Caco-2 (cell line): ENCODE measurements at regions not wholly inside any gene's neighbourhood (a gene's known extent, or its start where the extent isn't known, plus 50 kb on each side); places are given as distances from the start of the nearest gene placed in this dataset.

Experiments
- BruUV-seq: library from RNA; stranded (reverse); fragments of 400-500 nt; replicated peaks from 2 replicates; lab custom pipeline; 2021; lab: Mats Ljungman, UMichigan
- CTCF ChIA-PET: fragments of 300-600 bp; sonication (Branson Sonifier 250); formaldehyde crosslinking; loops from one replicate; lab custom pipeline; 2022; ENCODE audit warnings: antibody characterized with exemption; lab: Charles Lee
- POLR2A ChIA-PET: fragments of 300-600 bp; sonication (Branson Sonifier 250); formaldehyde crosslinking; loops from one replicate; lab custom pipeline; 2022; ENCODE audit warnings: antibody characterized with exemption; lab: Charles Lee
- DNase-seq, 2 experiments: peaks; one replicate each; pipeline versions ENCODE4 v3.0.0 to v3.0.0-alpha.2; 2020 to 2022
- H3K27me3 ChIP-seq: replicated peaks from 2 replicates; pipeline ENCODE4 v1.6.0; 2011; ENCODE audit warnings: low read length; ENCODE audit not compliant: control insufficient read depth, insufficient read depth
- H3K36me3 ChIP-seq: 2 replicates; pipeline ENCODE4 v1.5.1; 2011; ENCODE audit warnings: low read length; ENCODE audit not compliant: control insufficient read depth, insufficient read depth
- H3K4me1 ChIP-seq: fragments of 250-450 bp; sonication (Bioruptor Pico); 2 replicates; pipeline ENCODE4 v1.5.1; 2020; ENCODE audit warnings: mild to moderate bottlenecking
- H3K4me3 ChIP-seq: 2 replicates; pipeline ENCODE4 v1.5.1; 2011; ENCODE audit warnings: low read depth, mild to moderate bottlenecking, control low read depth, low read length
- H3K9me3 ChIP-seq: fragments of 250-450 bp; sonication (Bioruptor Pico); 2 replicates; pipeline ENCODE4 v1.5.1; 2020; ENCODE audit warnings: mild to moderate bottlenecking, moderate library complexity
- H3K27ac Mint-ChIP-seq: one replicate; pipeline ENCODE4 v1.8.0; 2022; ENCODE audit warnings: mixed read lengths; ENCODE audit not compliant: unreplicated experiment
- H3K27me3 Mint-ChIP-seq: one replicate; pipeline ENCODE4 v1.8.0; 2022; ENCODE audit warnings: mixed read lengths; ENCODE audit not compliant: insufficient read depth, unreplicated experiment
- H3K36me3 Mint-ChIP-seq: one replicate; pipeline ENCODE4 v1.8.0; 2022; ENCODE audit warnings: mild to moderate bottlenecking, mixed read lengths; ENCODE audit not compliant: insufficient read depth, unreplicated experiment
- H3K4me1 Mint-ChIP-seq: one replicate; pipeline ENCODE4 v1.8.0; 2022; ENCODE audit warnings: low read depth, mixed read lengths; ENCODE audit not compliant: unreplicated experiment
- H3K4me3 Mint-ChIP-seq: one replicate; pipeline ENCODE4 v1.8.0; 2022; ENCODE audit warnings: mild to moderate bottlenecking, moderate library complexity, mixed read lengths; ENCODE audit not compliant: unreplicated experiment
- H3K9me3 Mint-ChIP-seq: one replicate; pipeline ENCODE4 v1.8.0; 2022; ENCODE audit warnings: mixed read lengths; ENCODE audit not compliant: unreplicated experiment
- intact Hi-C: fragments of 100-400 bp; cut with micrococcal nuclease; formaldehyde crosslinking; loops from one replicate; pipeline ENCODE4 v1.10.0; 2022; ENCODE audit not compliant: unreplicated experiment
- TF ChIP-seq, protein P1 (sequence below), 2 experiments: fragments of 200-600 bp in 1 of 2; IDR thresholded peaks; 1 replicate in 1 of 2; 2 replicates in 1 of 2; pipeline versions ENCODE4 v1.5.1 to v1.8.0; 2011 to 2022; ENCODE audit warnings: antibody characterized with exemption in 1 of 2, control low read depth in 1 of 2, inconsistent platforms in 1 of 2, low read depth in 1 of 2, low read length in 1 of 2, mild to moderate bottlenecking in 1 of 2, moderate library complexity in 1 of 2; ENCODE audit not compliant: insufficient read depth in 1 of 2, severe bottlenecking in 1 of 2, unreplicated experiment in 1 of 2

DNA sequence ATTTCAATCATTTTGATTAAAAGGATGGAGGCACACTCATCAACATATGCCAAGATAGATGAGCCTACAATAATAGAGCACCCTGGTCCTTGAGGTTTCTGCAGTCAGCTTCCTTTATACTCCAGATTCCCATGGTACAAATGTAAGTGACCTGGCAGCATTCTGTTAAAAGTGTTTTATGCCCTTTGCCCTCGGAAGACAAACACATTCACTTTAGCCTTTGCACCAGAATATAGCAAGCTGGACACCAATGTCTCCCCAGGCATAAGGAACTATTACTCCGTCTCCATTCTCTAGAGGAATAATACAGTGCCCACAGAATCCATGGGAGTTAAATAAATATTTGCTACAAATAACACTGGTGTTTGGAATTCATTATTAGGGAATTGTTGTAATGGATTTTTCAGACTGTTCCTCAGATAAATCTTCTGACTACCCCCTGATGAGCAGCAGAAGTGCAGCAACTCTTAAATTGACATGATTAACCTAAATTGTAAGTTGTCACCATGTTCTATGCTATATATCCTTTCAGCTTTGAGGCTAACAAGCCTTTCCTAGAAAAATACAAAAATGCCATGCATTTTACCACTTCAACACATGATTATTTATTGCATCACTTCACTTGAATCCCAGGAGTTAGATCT is 340.2 kb downstream of the TBC1D32 start:
- H3K36me3 Mint-ChIP-seq, result no peaks in the 10 kb centered on the region
- no peak overlapping the region for H3K4me3 ChIP-seq
- intact Hi-C loops, result no loop called here
- H3K27me3 Mint-ChIP-seq, result no peaks in the 10 kb centered on the region
- no peaks in the 10 kb centered on the region for H3K4me1 Mint-ChIP-seq
- H3K4me1 ChIP-seq, result no peaks in the 10 kb centered on the region
- H3K9me3 ChIP-seq, result no peaks in the 10 kb centered on the region; the same call in 1 of the 2 replicates
- CTCF ChIA-PET, result no interaction called here
- H3K9me3 Mint-ChIP-seq, result no peaks in the 10 kb centered on the region
- DNase-seq, result no peak
- H3K4me3 Mint-ChIP-seq, result no peak overlapping the region
- no peaks in the 10 kb centered on the region for H3K27me3 ChIP-seq
- no peak overlapping the region for H3K27ac Mint-ChIP-seq
- TF ChIP-seq, protein P1, sequence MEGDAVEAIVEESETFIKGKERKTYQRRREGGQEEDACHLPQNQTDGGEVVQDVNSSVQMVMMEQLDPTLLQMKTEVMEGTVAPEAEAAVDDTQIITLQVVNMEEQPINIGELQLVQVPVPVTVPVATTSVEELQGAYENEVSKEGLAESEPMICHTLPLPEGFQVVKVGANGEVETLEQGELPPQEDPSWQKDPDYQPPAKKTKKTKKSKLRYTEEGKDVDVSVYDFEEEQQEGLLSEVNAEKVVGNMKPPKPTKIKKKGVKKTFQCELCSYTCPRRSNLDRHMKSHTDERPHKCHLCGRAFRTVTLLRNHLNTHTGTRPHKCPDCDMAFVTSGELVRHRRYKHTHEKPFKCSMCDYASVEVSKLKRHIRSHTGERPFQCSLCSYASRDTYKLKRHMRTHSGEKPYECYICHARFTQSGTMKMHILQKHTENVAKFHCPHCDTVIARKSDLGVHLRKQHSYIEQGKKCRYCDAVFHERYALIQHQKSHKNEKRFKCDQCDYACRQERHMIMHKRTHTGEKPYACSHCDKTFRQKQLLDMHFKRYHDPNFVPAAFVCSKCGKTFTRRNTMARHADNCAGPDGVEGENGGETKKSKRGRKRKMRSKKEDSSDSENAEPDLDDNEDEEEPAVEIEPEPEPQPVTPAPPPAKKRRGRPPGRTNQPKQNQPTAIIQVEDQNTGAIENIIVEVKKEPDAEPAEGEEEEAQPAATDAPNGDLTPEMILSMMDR (IDR thresholded peaks at IDR 0.05; ENCODE audit: insufficient read depth in 1 of 2, low read depth in 1 of 2, low read length in 1 of 2, severe bottlenecking in 1 of 2, unreplicated experiment in 1 of 2), result no peak
- POLR2A ChIA-PET, result no interaction called here
- H3K36me3 ChIP-seq, result no peaks in the 10 kb centered on the region
- BruUV-seq, result no TSS peak

DNA sequence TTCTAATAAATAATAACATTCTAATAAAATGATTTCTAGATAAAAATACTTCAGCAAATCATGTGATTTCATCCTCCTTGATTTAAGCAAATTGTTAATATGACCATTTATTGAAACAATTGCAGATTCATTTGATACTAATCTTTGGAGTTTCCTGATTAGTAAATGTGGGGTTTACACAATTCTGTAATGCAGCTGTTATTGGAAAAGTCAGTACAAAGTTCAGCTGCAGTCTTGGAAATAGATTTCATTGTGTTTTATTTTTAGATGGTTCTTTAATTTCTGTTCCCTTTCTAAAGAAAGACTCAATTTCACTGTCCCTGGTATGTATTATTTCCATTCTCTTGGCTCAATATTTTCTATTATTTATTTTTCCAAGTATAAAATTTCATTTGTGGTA is 342.0 kb downstream of the TBC1D32 start:
- Histone ChIP-seq H3K4me1 (no peaks in the 10 kb centered on the region), H3K9me3 (peaks cover 3% of the 10 kb centered on the region; the same call in 1 of the 2 replicates), H3K36me3 (no peaks in the 10 kb centered on the region), H3K4me3 (no peak overlapping the region), H3K27me3 (no peaks in the 10 kb centered on the region)
- ChIA-PET POLR2A (no interaction called here), CTCF (no interaction called here)
- Mint-ChIP-seq H3K36me3 (no peaks in the 10 kb centered on the region), H3K27me3 (no peaks in the 10 kb centered on the region), H3K9me3 (no peaks in the 10 kb centered on the region), H3K4me1 (no peaks in the 10 kb centered on the region), H3K27ac (no peak overlapping the region), H3K4me3 (no peak overlapping the region)
- no TSS peak for BruUV-seq
- DNase-seq, result no peak
- TF ChIP-seq, protein P1 (IDR thresholded peaks at IDR 0.05; ENCODE audit: insufficient read depth in 1 of 2, low read depth in 1 of 2, low read length in 1 of 2, severe bottlenecking in 1 of 2, unreplicated experiment in 1 of 2), result no peak
- intact Hi-C loops, result no loop called here

DNA sequence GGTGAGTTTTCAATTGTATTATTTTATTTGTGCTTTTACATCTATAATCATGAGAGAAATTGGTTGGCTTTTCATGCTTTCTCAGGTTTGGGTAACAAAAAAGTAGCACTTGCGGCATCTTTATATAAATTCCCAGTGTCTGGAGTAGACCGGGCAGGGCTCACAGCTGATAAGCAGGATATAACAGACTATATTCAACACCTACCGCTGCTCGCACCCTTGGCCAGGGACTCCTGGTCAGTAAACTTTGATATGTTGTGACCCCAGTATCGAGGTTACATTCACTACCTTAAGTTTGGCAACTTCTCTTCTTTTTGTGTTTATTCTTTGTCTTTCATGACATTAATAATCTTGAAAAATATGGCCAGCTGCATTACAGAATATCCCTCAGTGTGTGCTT is 343.4 kb downstream of the TBC1D32 start:
- Mint-ChIP-seq H3K4me1 (no peaks in the 10 kb centered on the region), H3K27ac (no peak overlapping the region), H3K36me3 (no peaks in the 10 kb centered on the region), H3K9me3 (no peaks in the 10 kb centered on the region), H3K27me3 (no peaks in the 10 kb centered on the region), H3K4me3 (no peak overlapping the region)
- ChIA-PET CTCF (no interaction called here), POLR2A (no interaction called here)
- Histone ChIP-seq H3K36me3 (no peaks in the 10 kb centered on the region), H3K4me3 (no peak overlapping the region), H3K9me3 (peaks cover 3% of the 10 kb centered on the region), H3K27me3 (no peaks in the 10 kb centered on the region), H3K4me1 (no peaks in the 10 kb centered on the region)
- DNase-seq, result no peak
- TF ChIP-seq, protein P1 (IDR thresholded peaks at IDR 0.05; ENCODE audit: insufficient read depth in 1 of 2, low read depth in 1 of 2, low read length in 1 of 2, severe bottlenecking in 1 of 2, unreplicated experiment in 1 of 2), result no peak
- no TSS peak for BruUV-seq
- intact Hi-C loops, result no loop called here
